Sigmoid colon (tissue), 6 donors: ENCODE measurements at regions not wholly inside any gene's neighbourhood (a gene's known extent, or its start where the extent isn't known, plus 50 kb on each side); places are given as distances from the start of the nearest gene placed in this dataset.
A peak's percentile ranks its signal among the peaks of the same experiment; 100 is the strongest.
"Not testable (repeated sequence)": the region's sequence is repeated elsewhere in the genome, so short reads cannot be mapped to it uniquely, and the experiment has no call there.

Source experiments
- DNase-seq: peaks from one replicate; pipeline ENCODE4 v3.0.0-alpha.2; 2019
- H3K27ac ChIP-seq, 4 donors: fragments of 200-600 bp; sonication (generic); one replicate each; pipeline ENCODE4 v1.5.1; 2016 to 2019; ENCODE audit warnings: mild to moderate bottlenecking in 1 of 4
- H3K27me3 ChIP-seq, 3 donors: fragments of 200-600 bp; sonication (generic); one replicate each; pipeline ENCODE4 v1.5.1; 2019; ENCODE audit warnings: mild to moderate bottlenecking in 1 of 3
- H3K36me3 ChIP-seq, 4 donors: fragments of 200-600 bp; sonication (generic); one replicate each; pipeline ENCODE4 v1.5.1; 2016 to 2019
- H3K4me1 ChIP-seq, 4 donors: fragments of 200-600 bp; sonication (generic); one replicate each; pipeline ENCODE4 v1.5.1; 2017 to 2019
- H3K4me3 ChIP-seq, 4 donors: fragments of 200-600 bp; sonication (generic); one replicate each; pipeline ENCODE4 v1.5.1; 2017 to 2019; ENCODE audit warnings: mild to moderate bottlenecking in 2 of 4, moderate library complexity in 1 of 4
- H3K9me3 ChIP-seq, 4 donors: fragments of 200-600 bp in 3 of 4; sonication (generic) in 3 of 4; one replicate each; pipeline versions ENCODE4 v1.5.1 to v1.6.1; 2013 to 2019
- EP300 ChIP-seq, 4 donors: sonication (generic); formaldehyde crosslinking; IDR thresholded peaks; one replicate each; pipeline ENCODE4 v1.6.1; 2017; ENCODE audit warnings: antibody characterized with exemption in 4 of 4
- POLR2A ChIP-seq, 2 donors: fragments of 450-650 bp; IDR thresholded peaks; one replicate each; pipeline ENCODE4 v1.6.1; 2016; ENCODE audit warnings: antibody characterized with exemption in 2 of 2, mild to moderate bottlenecking in 2 of 2, moderate library complexity in 2 of 2
- POLR2AphosphoS5 ChIP-seq, 4 donors: sonication (generic); formaldehyde crosslinking; IDR thresholded peaks; one replicate each; pipeline ENCODE4 v1.6.1; 2017; ENCODE audit warnings: antibody characterized with exemption in 4 of 4
- WGBS, 2 donors: extraction: QIAGEN DNeasy Blood & Tissue Kit; methylation state at CpG; one replicate each; pipeline ENCODE4 v1.1.7; 2013; 5-methylcytosine and 5-hydroxymethylcytosine counted together
- intact Hi-C: fragments of 100-400 bp; cut with DNase I; formaldehyde crosslinking; loops from one replicate; pipeline ENCODE4 v1.15.1; 2023
- TF ChIP-seq, protein P1 (sequence below), 4 experiments: fragments of 450-650 bp in 3 of 4; fragments of 200-600 bp in 1 of 4; IDR thresholded peaks; one replicate each; pipeline ENCODE4 v1.5.1; 2016 to 2019; ENCODE audit warnings: antibody characterized with exemption in 4 of 4, mild to moderate bottlenecking in 3 of 4, moderate library complexity in 2 of 4
- donor health status: healthy with polysubstance abuse.
- donor health status: healthy.

DNA sequence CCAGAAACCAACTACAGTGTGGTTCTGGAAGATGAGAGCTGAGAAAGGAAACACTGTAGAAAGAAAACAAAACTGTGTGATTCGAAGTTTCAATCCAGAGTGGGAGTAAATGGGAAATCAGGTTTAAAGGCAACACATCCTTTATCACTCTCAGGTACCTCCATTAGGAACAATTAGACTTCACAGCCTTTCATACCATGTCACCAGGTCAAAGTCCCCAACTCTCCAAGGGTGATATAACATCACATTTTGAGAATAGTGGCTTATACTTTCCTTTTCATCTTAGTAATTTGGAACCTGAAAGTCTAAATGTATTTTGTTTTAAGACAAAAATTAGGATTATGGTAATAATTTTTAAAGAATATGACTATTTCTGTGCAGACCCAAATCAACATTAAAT, 194.9 kb upstream of the WWC1 start:
- no peak overlapping the region for H3K27ac ChIP-seq
- 25 to 66% methylated on average over 1 of the region's 1 CpG for WGBS, 2 donors
- no peak for DNase-seq
- H3K4me3 ChIP-seq, result no peak overlapping the region
- intact Hi-C loops, result loop anchor here (10.0 kb wide), 1 partner anchor 162 kb away; no protein-coding TSS in a partner anchor
- no peaks in the 10 kb centered on the region for H3K9me3 ChIP-seq
- TF ChIP-seq POLR2A (IDR thresholded peaks at IDR 0.05), result no peak
- no peak for TF ChIP-seq POLR2AphosphoS5 (IDR thresholded peaks at IDR 0.05)
- H3K36me3 ChIP-seq, result no peaks in the 10 kb centered on the region
- H3K4me1 ChIP-seq, result peaks cover 0 to 12% (median 10%) of the 10 kb centered on the region in 4 donors
- H3K27me3 ChIP-seq, result no peaks in the 10 kb centered on the region

DNA sequence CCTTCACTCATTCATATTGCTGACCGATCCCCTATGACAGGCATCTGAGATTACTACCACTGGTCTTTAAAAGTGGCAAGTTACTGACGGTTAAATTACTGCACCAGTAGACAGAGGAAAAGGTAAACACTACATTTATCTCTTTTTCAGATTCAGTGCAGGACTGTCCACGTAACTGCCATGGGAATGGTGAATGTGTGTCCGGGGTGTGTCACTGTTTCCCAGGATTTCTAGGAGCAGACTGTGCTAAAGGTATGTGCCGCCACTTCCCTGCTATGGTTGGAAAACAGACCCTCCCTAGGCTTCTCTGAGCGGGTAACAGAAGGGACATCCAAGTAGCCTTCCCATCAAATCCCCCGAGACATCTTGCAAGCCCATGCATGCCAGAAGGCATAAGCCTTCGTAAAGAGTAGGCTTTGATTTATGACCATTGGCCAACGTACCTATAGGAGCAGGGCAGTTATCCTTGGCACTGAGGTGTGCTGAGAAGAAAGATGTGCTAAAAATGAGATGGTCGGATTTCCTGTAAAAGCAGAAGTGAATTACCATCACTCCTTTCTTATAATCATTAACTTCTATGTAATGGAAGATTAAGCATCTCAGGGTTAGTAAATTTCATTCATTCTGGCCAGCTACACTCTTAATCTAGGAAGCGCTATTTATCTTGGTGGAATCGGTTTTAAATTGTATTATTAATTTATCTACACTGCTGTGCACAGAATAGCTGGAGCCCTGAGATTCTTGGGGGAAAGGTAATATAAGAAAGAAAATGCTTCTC, 193.4 kb upstream of the WWC1 start:
- H3K27ac ChIP-seq, result no peak overlapping the region
- H3K36me3 ChIP-seq, result no peaks in the 10 kb centered on the region
- no peak overlapping the region for H3K4me3 ChIP-seq
- no peaks in the 10 kb centered on the region for H3K27me3 ChIP-seq
- TF ChIP-seq EP300 (IDR thresholded peaks at IDR 0.05), result no peak
- TF ChIP-seq POLR2A (IDR thresholded peaks at IDR 0.05), result no peak
- TF ChIP-seq POLR2AphosphoS5 (IDR thresholded peaks at IDR 0.05), result no peak
- TF ChIP-seq, protein P1, sequence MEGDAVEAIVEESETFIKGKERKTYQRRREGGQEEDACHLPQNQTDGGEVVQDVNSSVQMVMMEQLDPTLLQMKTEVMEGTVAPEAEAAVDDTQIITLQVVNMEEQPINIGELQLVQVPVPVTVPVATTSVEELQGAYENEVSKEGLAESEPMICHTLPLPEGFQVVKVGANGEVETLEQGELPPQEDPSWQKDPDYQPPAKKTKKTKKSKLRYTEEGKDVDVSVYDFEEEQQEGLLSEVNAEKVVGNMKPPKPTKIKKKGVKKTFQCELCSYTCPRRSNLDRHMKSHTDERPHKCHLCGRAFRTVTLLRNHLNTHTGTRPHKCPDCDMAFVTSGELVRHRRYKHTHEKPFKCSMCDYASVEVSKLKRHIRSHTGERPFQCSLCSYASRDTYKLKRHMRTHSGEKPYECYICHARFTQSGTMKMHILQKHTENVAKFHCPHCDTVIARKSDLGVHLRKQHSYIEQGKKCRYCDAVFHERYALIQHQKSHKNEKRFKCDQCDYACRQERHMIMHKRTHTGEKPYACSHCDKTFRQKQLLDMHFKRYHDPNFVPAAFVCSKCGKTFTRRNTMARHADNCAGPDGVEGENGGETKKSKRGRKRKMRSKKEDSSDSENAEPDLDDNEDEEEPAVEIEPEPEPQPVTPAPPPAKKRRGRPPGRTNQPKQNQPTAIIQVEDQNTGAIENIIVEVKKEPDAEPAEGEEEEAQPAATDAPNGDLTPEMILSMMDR (IDR thresholded peaks at IDR 0.05), result no peak
- WGBS, 2 donors, result 27 to 72% methylated on average over 12 of the region's 12 CpGs
- H3K4me1 ChIP-seq, result peaks cover 0 to 8% (median 6%) of the 10 kb centered on the region in 4 donors
- intact Hi-C loops, result loop anchor here (10.0 kb wide), 1 partner anchor 163 kb away; no protein-coding TSS in a partner anchor
- no peak for DNase-seq
- no peaks in the 10 kb centered on the region for H3K9me3 ChIP-seq

DNA sequence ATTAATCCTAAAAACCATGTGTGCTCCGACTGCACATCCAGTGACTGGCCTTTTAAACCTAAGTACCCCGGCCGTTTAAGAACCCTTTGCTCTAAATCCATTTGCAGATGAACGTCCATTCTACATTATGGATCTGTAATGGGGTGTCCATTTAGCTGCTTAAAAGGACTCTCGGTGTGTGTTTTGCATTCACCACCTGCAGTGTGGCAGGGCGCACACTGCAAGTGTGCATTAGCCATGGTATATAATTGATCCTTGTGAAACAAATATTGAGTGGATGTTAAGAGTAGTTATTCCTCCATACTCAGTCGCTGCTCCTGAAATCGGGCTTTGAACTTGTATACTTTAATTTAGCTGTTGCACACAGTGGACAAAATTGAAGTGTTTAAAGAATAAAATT, 190.1 kb upstream of the WWC1 start:
- H3K27ac ChIP-seq, result no peak overlapping the region
- H3K4me3 ChIP-seq, result no peak overlapping the region

DNA sequence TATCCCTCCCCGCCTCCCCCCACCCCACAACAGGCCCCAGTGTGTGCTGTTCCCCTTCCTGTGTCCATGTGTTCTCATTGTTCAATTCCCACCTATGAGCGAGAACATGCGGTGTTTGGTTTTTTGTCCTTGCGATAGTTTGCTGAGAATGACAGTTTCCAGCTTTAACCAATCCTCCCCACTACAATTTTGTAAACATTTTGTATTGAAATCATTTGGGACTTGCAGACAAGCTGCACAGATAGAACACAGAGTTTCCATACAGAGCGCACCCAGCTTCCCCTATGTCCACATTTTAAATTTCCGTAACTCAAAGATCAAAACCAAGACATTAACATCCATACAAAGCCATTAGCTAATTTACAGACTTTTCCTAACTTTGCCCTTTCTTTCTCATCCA, 188.4 kb upstream of the WWC1 start:
- 89 to 91% methylated on average over 6 of the region's 6 CpGs for WGBS, 2 donors
- H3K36me3 ChIP-seq, result not testable (repeated sequence)

More for the DNA sequence above, 190.1 kb upstream of the WWC1 start:
- TF ChIP-seq POLR2A (IDR thresholded peaks at IDR 0.05), result no peak
- TF ChIP-seq, protein P1 (IDR thresholded peaks at IDR 0.05), result no peak
- no peak for DNase-seq
- Histone ChIP-seq H3K9me3 (no peaks in the 10 kb centered on the region), H3K36me3 (no peaks in the 10 kb centered on the region), H3K4me1 (peaks cover 0 to 15% (median 15%) of the 10 kb centered on the region in 4 donors), H3K27me3 (no peaks in the 10 kb centered on the region)
- WGBS, 2 donors, result 93% methylated on average over 8 of the region's 8 CpGs
- intact Hi-C loops, result no loop called here

DNA sequence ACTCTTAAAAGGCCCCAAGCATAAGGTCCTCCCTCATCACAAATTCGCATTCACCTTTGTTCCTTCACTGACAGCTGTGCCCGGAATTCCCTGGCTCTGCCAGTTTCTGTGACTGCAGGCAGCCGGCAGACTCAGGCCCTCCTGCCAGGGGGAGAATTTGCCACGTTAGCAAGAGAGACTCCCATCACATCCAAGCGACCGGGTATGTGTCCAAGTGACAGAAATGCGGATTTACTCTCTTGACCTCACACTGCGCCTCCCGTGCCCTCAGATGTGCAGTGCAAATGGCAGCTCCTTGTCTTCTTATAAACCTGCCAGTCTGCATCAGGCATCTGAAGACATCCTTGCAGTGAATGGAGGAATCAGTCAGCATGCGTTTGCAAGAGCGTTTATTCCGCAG, 187.1 kb upstream of the WWC1 start:
- H3K4me3 ChIP-seq, result no peak overlapping the region
- no peak for TF ChIP-seq POLR2A (IDR thresholded peaks at IDR 0.05)
- TF ChIP-seq EP300 (IDR thresholded peaks at IDR 0.05), result no peak
- TF ChIP-seq, protein P1 (IDR thresholded peaks at IDR 0.05), result no peak
- no peak for TF ChIP-seq POLR2AphosphoS5 (IDR thresholded peaks at IDR 0.05)
- H3K36me3 ChIP-seq, result no peaks in the 10 kb centered on the region
- peaks cover 0 to 25% (median 18%) of the 10 kb centered on the region in 4 donors for H3K4me1 ChIP-seq
- 19 to 65% methylated on average over 12 of the region's 12 CpGs for WGBS, 2 donors
- no peaks in the 10 kb centered on the region for H3K9me3 ChIP-seq
- H3K27me3 ChIP-seq, result no peaks in the 10 kb centered on the region
- H3K27ac ChIP-seq, result peak overlapping the region in 1 of 4 donors; percentile 69
- DNase-seq, result no peak
- intact Hi-C loops, result no loop called here

More for the DNA sequence above, 188.4 kb upstream of the WWC1 start:
- peaks cover 0 to 25% (median 18%) of the 10 kb centered on the region in 4 donors for H3K4me1 ChIP-seq
- H3K27me3 ChIP-seq, intact Hi-C loops, DNase-seq, H3K27ac ChIP-seq, H3K9me3 ChIP-seq, H3K4me3 ChIP-seq: not testable (repeated sequence)
